Esophagus muscularis mucosa (tissue), 4 donors: ENCODE measurements at regions not wholly inside any gene's neighbourhood (a gene's known extent, or its start where the extent isn't known, plus 50 kb on each side); places are given as distances from the start of the nearest gene placed in this dataset.

Source experiments
- DNase-seq: peaks from one replicate; pipeline ENCODE4 v3.0.0-alpha.2; 2017; ENCODE audit errors: extremely low spot score
- H3K27ac ChIP-seq, 4 donors: fragments of 200-600 bp; sonication (generic); replicated peaks in 1 of 4; 1 replicate in 3 of 4; 2 replicates in 1 of 4; pipeline ENCODE4 v1.5.1; 2016 to 2019; ENCODE audit warnings: mild to moderate bottlenecking in 1 of 4
- H3K27me3 ChIP-seq, 4 donors: fragments of 200-600 bp; sonication (generic); one replicate each; pipeline versions ENCODE4 v1.5.1 to v1.6.0; 2016 to 2019
- H3K36me3 ChIP-seq, 4 donors: fragments of 200-600 bp; sonication (generic); one replicate each; pipeline ENCODE4 v1.5.1; 2016 to 2019
- H3K4me1 ChIP-seq, 4 donors: fragments of 200-600 bp; sonication (generic); one replicate each; pipeline ENCODE4 v1.5.1; 2016 to 2019
- H3K4me3 ChIP-seq, 4 donors: fragments of 200-600 bp; sonication (generic); 1 replicate in 2 of 4; 2 replicates in 2 of 4; pipeline ENCODE4 v1.5.1; 2016 to 2019; ENCODE audit warnings: mild to moderate bottlenecking in 4 of 4, moderate library complexity in 1 of 4
- H3K9me3 ChIP-seq, 4 donors: fragments of 200-600 bp; sonication (generic); 1 replicate in 3 of 4; 2 replicates in 1 of 4; pipeline ENCODE4 v1.5.1; 2016 to 2019
- EP300 ChIP-seq: sonication (generic); formaldehyde crosslinking; IDR thresholded peaks from one replicate; pipeline ENCODE4 v1.6.1; 2017; ENCODE audit warnings: antibody characterized with exemption
- POLR2A ChIP-seq: fragments of 450-650 bp; IDR thresholded peaks from one replicate; pipeline ENCODE4 v1.6.1; 2017; ENCODE audit warnings: antibody characterized with exemption, moderate library complexity, mild to moderate bottlenecking, low read depth
- POLR2AphosphoS5 ChIP-seq, 2 donors: sonication (generic); formaldehyde crosslinking; IDR thresholded peaks; one replicate each; pipeline ENCODE4 v1.6.1; 2017; ENCODE audit warnings: antibody characterized with exemption in 2 of 2
- WGBS: methylation state at CpG from one replicate; pipeline ENCODE4 v1.1.5; 2018; 5-methylcytosine and 5-hydroxymethylcytosine counted together
- intact Hi-C: fragments of 100-400 bp; cut with DNase I; formaldehyde crosslinking; loops from one replicate; pipeline ENCODE4 v1.15.1; 2023
- TF ChIP-seq, protein P1 (sequence below), 3 experiments: fragments of 200-600 bp in 2 of 3; fragments of 450-650 bp in 1 of 3; sonication (generic) in 2 of 3; IDR thresholded peaks; one replicate each; pipeline ENCODE4 v1.5.1; 2017 to 2019; ENCODE audit warnings: antibody characterized with exemption in 3 of 3, mild to moderate bottlenecking in 2 of 3, moderate library complexity in 1 of 3

DNA sequence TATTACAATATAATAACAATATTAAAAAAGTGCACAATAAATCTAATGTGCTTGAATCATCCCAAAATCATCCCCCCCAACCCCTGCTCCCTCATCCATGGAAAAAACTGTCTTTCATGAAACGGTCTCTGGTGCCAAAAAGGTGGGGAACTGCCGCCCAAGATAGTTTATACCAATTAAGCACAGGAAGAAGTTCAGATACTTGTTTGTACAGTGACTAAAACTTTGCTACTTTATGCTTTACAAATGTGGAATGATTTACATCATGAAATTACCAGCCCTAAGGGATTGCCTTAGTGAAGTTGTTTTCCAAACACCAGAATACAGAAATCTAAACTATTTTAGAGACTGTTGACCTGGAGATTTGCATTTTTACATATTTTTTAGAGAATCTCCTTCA is 175.6 kb downstream of the TRIM27 start:
- Histone ChIP-seq H3K27me3 (peaks cover 0 to 83% (median 5%) of the 10 kb centered on the region in 4 donors), H3K4me3 (no peak overlapping the region), H3K9me3 (peaks cover 0 to 20% (median 13%) of the 10 kb centered on the region in 4 donors), H3K36me3 (no peaks in the 10 kb centered on the region), H3K27ac (no peak overlapping the region), H3K4me1 (no peaks in the 10 kb centered on the region)
- peak; percentile 7 for DNase-seq
- WGBS: 22% methylated on average over 2 of the region's 2 CpGs
- TF ChIP-seq EP300: no peak
- TF ChIP-seq, protein P1, sequence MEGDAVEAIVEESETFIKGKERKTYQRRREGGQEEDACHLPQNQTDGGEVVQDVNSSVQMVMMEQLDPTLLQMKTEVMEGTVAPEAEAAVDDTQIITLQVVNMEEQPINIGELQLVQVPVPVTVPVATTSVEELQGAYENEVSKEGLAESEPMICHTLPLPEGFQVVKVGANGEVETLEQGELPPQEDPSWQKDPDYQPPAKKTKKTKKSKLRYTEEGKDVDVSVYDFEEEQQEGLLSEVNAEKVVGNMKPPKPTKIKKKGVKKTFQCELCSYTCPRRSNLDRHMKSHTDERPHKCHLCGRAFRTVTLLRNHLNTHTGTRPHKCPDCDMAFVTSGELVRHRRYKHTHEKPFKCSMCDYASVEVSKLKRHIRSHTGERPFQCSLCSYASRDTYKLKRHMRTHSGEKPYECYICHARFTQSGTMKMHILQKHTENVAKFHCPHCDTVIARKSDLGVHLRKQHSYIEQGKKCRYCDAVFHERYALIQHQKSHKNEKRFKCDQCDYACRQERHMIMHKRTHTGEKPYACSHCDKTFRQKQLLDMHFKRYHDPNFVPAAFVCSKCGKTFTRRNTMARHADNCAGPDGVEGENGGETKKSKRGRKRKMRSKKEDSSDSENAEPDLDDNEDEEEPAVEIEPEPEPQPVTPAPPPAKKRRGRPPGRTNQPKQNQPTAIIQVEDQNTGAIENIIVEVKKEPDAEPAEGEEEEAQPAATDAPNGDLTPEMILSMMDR (IDR thresholded peaks at IDR 0.05): no peak
- TF ChIP-seq POLR2A: no peak
- TF ChIP-seq POLR2AphosphoS5 (IDR thresholded peaks at IDR 0.05): no peak
- intact Hi-C loops: no loop called here

DNA sequence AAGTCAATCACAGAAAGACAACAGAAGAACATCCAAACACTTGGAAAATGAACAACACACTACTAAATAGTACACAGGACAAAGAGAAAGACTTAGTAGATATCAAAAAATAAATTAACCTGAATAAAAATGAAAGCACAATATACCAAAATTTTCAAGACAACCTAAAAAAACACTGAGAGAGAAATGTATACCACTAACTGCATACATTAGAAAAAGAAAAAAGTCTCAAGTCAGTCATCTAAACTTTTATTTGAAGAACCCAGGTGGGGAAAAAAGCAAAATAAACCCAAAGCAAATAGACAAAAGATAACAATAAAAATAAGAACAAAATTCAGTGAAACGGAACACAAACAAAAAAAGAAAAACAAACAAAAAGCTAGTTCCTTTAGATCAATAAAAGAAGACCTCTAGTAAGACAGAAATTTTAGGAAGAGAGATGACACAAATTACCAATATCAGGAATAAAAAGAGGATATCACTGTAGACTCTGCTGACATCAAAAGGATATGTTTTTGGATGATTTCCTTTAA is 172.8 kb downstream of the TRIM27 start:
- Histone ChIP-seq H3K36me3 (no peaks in the 10 kb centered on the region), H3K4me3 (no peak overlapping the region), H3K27ac (no peak overlapping the region), H3K9me3 (peaks cover 0 to 24% (median 16%) of the 10 kb centered on the region in 4 donors), H3K4me1 (no peaks in the 10 kb centered on the region), H3K27me3 (peaks cover 0 to 81% (median 2%) of the 10 kb centered on the region in 4 donors)
- DNase-seq: no peak
- 94% methylated on average over 1 of the region's 1 CpG for WGBS
- TF ChIP-seq, protein P1 (IDR thresholded peaks at IDR 0.05): no peak
- TF ChIP-seq POLR2A (no peak), POLR2AphosphoS5 (IDR thresholded peaks at IDR 0.05) (no peak), EP300 (no peak)
- intact Hi-C loops: no loop called here

DNA sequence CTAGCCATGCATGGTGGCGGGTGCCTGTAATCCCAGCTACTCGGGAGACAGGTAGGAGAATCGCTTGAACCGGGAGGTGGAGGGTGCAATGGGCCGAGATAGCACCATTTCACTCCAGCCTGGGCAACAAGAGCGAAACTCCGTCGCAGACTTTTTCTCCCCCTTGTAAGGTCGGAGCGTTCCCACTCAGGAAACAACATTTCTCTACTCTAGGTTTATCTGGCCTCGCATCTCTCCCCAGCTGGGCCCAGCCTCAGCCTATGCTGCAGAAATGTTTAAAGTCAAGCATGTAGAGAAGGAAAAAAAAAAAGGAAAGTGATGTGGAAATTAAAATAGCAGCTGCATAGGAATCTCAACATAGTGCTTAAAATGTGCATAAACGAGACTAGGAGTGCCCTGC is 172.3 kb downstream of the TRIM27 start:
- TF ChIP-seq POLR2AphosphoS5 (IDR thresholded peaks at IDR 0.05): no peak
- TF ChIP-seq EP300: no peak
- Histone ChIP-seq H3K9me3 (peaks cover 0 to 24% (median 16%) of the 10 kb centered on the region in 4 donors), H3K4me1 (no peaks in the 10 kb centered on the region), H3K4me3 (no peak overlapping the region), H3K27ac (no peak overlapping the region), H3K36me3 (no peaks in the 10 kb centered on the region), H3K27me3 (peaks cover 0 to 83% (median 2%) of the 10 kb centered on the region in 4 donors)
- DNase-seq: no peak
- WGBS: 45% methylated on average over 12 of the region's 12 CpGs
- intact Hi-C loops: no loop called here

DNA sequence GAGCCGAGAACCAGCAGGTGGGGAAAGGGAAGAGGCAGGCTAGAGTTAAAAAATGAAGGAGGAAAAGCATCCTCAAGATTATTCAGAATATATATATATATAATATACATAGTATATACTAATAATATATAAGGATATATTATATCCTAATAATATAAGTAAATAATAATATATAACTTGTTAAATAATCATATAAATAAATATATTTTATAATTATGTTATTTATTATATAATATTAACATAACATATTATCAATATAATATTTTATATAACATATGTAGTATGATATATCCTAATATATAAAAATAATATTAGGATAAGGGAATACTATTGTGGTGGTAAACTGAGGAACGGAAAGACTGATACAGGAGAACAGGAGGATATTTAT is 171.8 kb downstream of the TRIM27 start:
- Histone ChIP-seq H3K36me3 (no peaks in the 10 kb centered on the region), H3K9me3 (peaks cover 0 to 24% (median 16%) of the 10 kb centered on the region in 4 donors), H3K4me3 (no peak overlapping the region), H3K27me3 (peaks cover 0 to 86% (median 3%) of the 10 kb centered on the region in 4 donors), H3K4me1 (no peaks in the 10 kb centered on the region), H3K27ac (no peak overlapping the region)
- intact Hi-C loops: no loop called here
- TF ChIP-seq POLR2A (no peak), EP300 (no peak), POLR2AphosphoS5 (IDR thresholded peaks at IDR 0.05) (no peak)
- TF ChIP-seq, protein P1 (IDR thresholded peaks at IDR 0.05): no peak
- DNase-seq: no peak
- 78% methylated on average over 2 of the region's 2 CpGs for WGBS

DNA sequence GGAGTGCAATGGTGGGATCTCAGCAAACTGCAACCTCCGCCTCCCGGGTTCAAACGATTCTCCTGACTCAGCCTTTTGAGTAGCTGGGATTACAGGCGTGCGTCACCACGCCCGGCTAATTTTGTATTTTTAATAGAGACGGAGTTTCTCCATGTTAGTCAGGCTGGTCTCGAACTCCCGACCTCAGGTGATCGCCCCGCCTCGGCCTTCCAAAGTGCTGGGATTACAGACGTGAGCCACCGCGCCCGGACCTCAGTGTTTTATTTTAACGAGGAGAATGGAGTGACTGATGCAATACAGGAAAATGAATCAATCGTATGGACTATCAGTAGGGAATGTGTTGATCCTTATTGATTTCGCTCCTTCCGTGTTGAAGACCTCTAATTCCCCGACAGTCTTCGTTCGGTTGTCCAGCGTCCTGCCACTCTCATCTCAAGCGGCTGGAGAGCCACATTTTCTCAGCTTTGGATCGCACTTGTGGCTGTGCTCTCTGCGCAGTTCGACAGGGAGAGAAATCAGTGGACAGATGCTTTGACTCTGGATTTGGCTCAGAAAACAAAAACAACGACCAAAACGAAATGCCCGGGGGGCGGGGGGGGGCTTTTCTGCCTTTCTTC is 166.2 kb downstream of the TRIM27 start:
- H3K4me3 ChIP-seq: no peak overlapping the region
- H3K27me3 ChIP-seq: peaks cover 0 to 89% (median 12%) of the 10 kb centered on the region in 4 donors
- TF ChIP-seq, protein P1 (IDR thresholded peaks at IDR 0.05): no peak
- TF ChIP-seq POLR2A: no peak
- no peak for TF ChIP-seq POLR2AphosphoS5 (IDR thresholded peaks at IDR 0.05)
- no peak for TF ChIP-seq EP300
- no peak overlapping the region for H3K27ac ChIP-seq
- H3K9me3 ChIP-seq: peaks cover 0 to 7% (median 2%) of the 10 kb centered on the region in 4 donors
- WGBS: 39% methylated on average over 33 of the region's 33 CpGs
- H3K4me1 ChIP-seq: no peaks in the 10 kb centered on the region
- H3K36me3 ChIP-seq: no peaks in the 10 kb centered on the region
- intact Hi-C loops: no loop called here
- no peak for DNase-seq
